Loucy (cell line): ENCODE measurements at regions not wholly inside any gene's neighbourhood (a gene's known extent, or its start where the extent isn't known, plus 50 kb on each side); places are given as distances from the start of the nearest gene placed in this dataset.

Experiments
- CTCF ChIP-seq: fragments of 200-600 bp; sonication (generic); conservative IDR thresholded peaks from 2 replicates; pipeline ENCODE4 v1.5.1; 2014; ENCODE audit warnings: mild to moderate bottlenecking, antibody characterized with exemption, low read length
- EZH2phosphoT487 ChIP-seq: fragments of 200-600 bp; IDR thresholded peaks from 2 replicates; pipeline ENCODE4 v1.6.1; 2018; ENCODE audit warnings: antibody characterized with exemption, mild to moderate bottlenecking, moderate library complexity, borderline replicate concordance

- TF ChIP-seq EZH2phosphoT487 (no peak), CTCF (no peak)
Measured at GRCh38 chr3:187822402-187822801, 77.1 kb upstream of the BCL6 start.
